Liver (tissue), 3 donors: ENCODE measurements at regions not wholly inside any gene's neighbourhood (a gene's known extent, or its start where the extent isn't known, plus 50 kb on each side); places are given as distances from the start of the nearest gene placed in this dataset.
"Not testable (repeated sequence)": the region's sequence is repeated elsewhere in the genome, so short reads cannot be mapped to it uniquely, and the experiment has no call there.

Source experiments
- CTCF ChIP-seq: fragments of 150-350 bp; IDR thresholded peaks from 2 replicates; pipeline ENCODE4 v1.5.1; 2017; ENCODE audit warnings: improper control_type of control experiment, low read depth, low read length; ENCODE audit not compliant: missing input control
- RAD21 ChIP-seq, 2 donors: IDR thresholded peaks; 2 replicates each; pipeline ENCODE4 v1.6.1; 2016; ENCODE audit warnings: antibody characterized with exemption in 2 of 2, mild to moderate bottlenecking in 2 of 2
- SP1 ChIP-seq: IDR thresholded peaks from 2 replicates; pipeline ENCODE4 v1.6.1; 2018; ENCODE audit warnings: antibody characterized with exemption, mild to moderate bottlenecking
- donor health status: healthy.
- donor health status: healthy.

GRCh38 chr10:30131369-30131768 is 72.0 kb upstream of the JCAD start:
- TF ChIP-seq CTCF; RAD21 (IDR thresholded peaks at IDR 0.05); SP1: not testable (repeated sequence)
